ENCODE measurements at regions not wholly inside any gene's neighbourhood (a gene's known extent, or its start where the extent isn't known, plus 50 kb on each side); places are given as distances from the start of the nearest gene placed in this dataset.
A peak's percentile ranks its signal among the peaks of the same experiment; 100 is the strongest.

GRCh38 chr5:77560677-77561263, 68.7 kb upstream of the WDR41 start:
- TF ChIP-seq EP300 (IDR thresholded peaks at IDR 0.05; ENCODE audit: low read depth), result no peak
- peak; percentile 30 to 48 (median 39) for TF ChIP-seq CTCF (IDR thresholded peaks at IDR 0.05)
